ENCODE measurements at regions not wholly inside any gene's neighbourhood (a gene's known extent, or its start where the extent isn't known, plus 50 kb on each side); places are given as distances from the start of the nearest gene placed in this dataset.
"Not testable (repeated sequence)": the region's sequence is repeated elsewhere in the genome, so short reads cannot be mapped to it uniquely, and the experiment has no call there.

- not testable (repeated sequence) for H3K18ac ChIP-seq (ENCODE audit: low read length); H2BK120ac ChIP-seq (ENCODE audit: insufficient read depth, low read length, poor library complexity); H3K4me1 ChIP-seq (ENCODE audit: control insufficient read depth in 1 of 2, insufficient read depth in 2 of 2, low read length in 2 of 2); H3K9ac ChIP-seq (ENCODE audit: low read length); H4K8ac ChIP-seq (ENCODE audit: low read depth, low read length); H2BK5ac ChIP-seq (ENCODE audit: low read depth, low read length, poor library complexity); H4K91ac ChIP-seq (ENCODE audit: low read depth, low read length); H3K36me3 ChIP-seq (ENCODE audit: control insufficient read depth in 1 of 2, insufficient read depth in 2 of 2, low read length in 2 of 2); H2AFZ ChIP-seq (ENCODE audit: insufficient read depth, low read length, poor library complexity); H3K4me2 ChIP-seq (ENCODE audit: low read length); H3K9me3 ChIP-seq (ENCODE audit: insufficient read depth, low read depth, low read length); H3K79me2 ChIP-seq (ENCODE audit: control insufficient read depth, insufficient read depth, low read length, poor library complexity); H3K14ac ChIP-seq (ENCODE audit: low read length); DNase-seq; H2BK12ac ChIP-seq (ENCODE audit: low read length); H2AK5ac ChIP-seq (ENCODE audit: low read length); H3K23ac ChIP-seq (ENCODE audit: low read length); H3K4me3 ChIP-seq (ENCODE audit: low read depth, low read length); H3K4ac ChIP-seq (ENCODE audit: low read depth, low read length); H4K12ac ChIP-seq (ENCODE audit: low read depth, low read length); H3K79me1 ChIP-seq (ENCODE audit: low read length); H3K27ac ChIP-seq (ENCODE audit: low read depth, low read length); H3K27me3 ChIP-seq (ENCODE audit: insufficient read depth, low read length)
- no CpG with 5 or more reads among the region's 4 CpGs for WGBS (ENCODE audit: extremely low coverage, insufficient coverage, insufficient read length)
These were observed 747.2 kb downstream of the TTLL7 start for GRCh38 chr1:83251687-83252086.

- H3K79me2 ChIP-seq (ENCODE audit: control insufficient read depth, insufficient read depth, low read length, poor library complexity); H4K91ac ChIP-seq (ENCODE audit: low read depth, low read length); H3K14ac ChIP-seq (ENCODE audit: low read length): not testable (repeated sequence)
These were observed 752.2 kb downstream of the TTLL7 start for GRCh38 chr1:83246780-83247179.

GRCh38 chr1:83244832-83245231, 754.1 kb downstream of the TTLL7 start:
- H3K27ac ChIP-seq (ENCODE audit: low read depth, low read length); H3K4me1 ChIP-seq (ENCODE audit: control insufficient read depth in 1 of 2, insufficient read depth in 2 of 2, low read length in 2 of 2); H3K36me3 ChIP-seq (ENCODE audit: control insufficient read depth in 1 of 2, insufficient read depth in 2 of 2, low read length in 2 of 2); H3K23ac ChIP-seq (ENCODE audit: low read length); H3K14ac ChIP-seq (ENCODE audit: low read length); H4K8ac ChIP-seq (ENCODE audit: low read depth, low read length); H4K12ac ChIP-seq (ENCODE audit: low read depth, low read length); H2BK120ac ChIP-seq (ENCODE audit: insufficient read depth, low read length, poor library complexity); H3K9ac ChIP-seq (ENCODE audit: low read length); H4K91ac ChIP-seq (ENCODE audit: low read depth, low read length); H2BK5ac ChIP-seq (ENCODE audit: low read depth, low read length, poor library complexity); H3K4me2 ChIP-seq (ENCODE audit: low read length); H3K18ac ChIP-seq (ENCODE audit: low read length); H3K27me3 ChIP-seq (ENCODE audit: insufficient read depth, low read length); H3K79me1 ChIP-seq (ENCODE audit: low read length); H3K9me3 ChIP-seq (ENCODE audit: insufficient read depth, low read depth, low read length); H2AFZ ChIP-seq (ENCODE audit: insufficient read depth, low read length, poor library complexity); H3K4ac ChIP-seq (ENCODE audit: low read depth, low read length); H3K79me2 ChIP-seq (ENCODE audit: control insufficient read depth, insufficient read depth, low read length, poor library complexity); H2AK5ac ChIP-seq (ENCODE audit: low read length); H3K4me3 ChIP-seq (ENCODE audit: low read depth, low read length); H2BK12ac ChIP-seq (ENCODE audit: low read length): not testable (repeated sequence)
- DNase-seq, result peak; percentile 2 to 3

More at GRCh38 chr1:83246780-83247179, 752.2 kb downstream of the TTLL7 start:
- DNase-seq; H3K23ac ChIP-seq (ENCODE audit: low read length); H3K79me1 ChIP-seq (ENCODE audit: low read length); H3K18ac ChIP-seq (ENCODE audit: low read length); H3K4me1 ChIP-seq (ENCODE audit: control insufficient read depth in 1 of 2, insufficient read depth in 2 of 2, low read length in 2 of 2); H2BK120ac ChIP-seq (ENCODE audit: insufficient read depth, low read length, poor library complexity); H3K9me3 ChIP-seq (ENCODE audit: insufficient read depth, low read depth, low read length); H4K12ac ChIP-seq (ENCODE audit: low read depth, low read length); H3K36me3 ChIP-seq (ENCODE audit: control insufficient read depth in 1 of 2, insufficient read depth in 2 of 2, low read length in 2 of 2); H2AK5ac ChIP-seq (ENCODE audit: low read length); H3K4me2 ChIP-seq (ENCODE audit: low read length); H4K8ac ChIP-seq (ENCODE audit: low read depth, low read length); H2BK12ac ChIP-seq (ENCODE audit: low read length); H3K27ac ChIP-seq (ENCODE audit: low read depth, low read length); H3K27me3 ChIP-seq (ENCODE audit: insufficient read depth, low read length); H3K9ac ChIP-seq (ENCODE audit: low read length); H3K4me3 ChIP-seq (ENCODE audit: low read depth, low read length); H3K4ac ChIP-seq (ENCODE audit: low read depth, low read length); H2AFZ ChIP-seq (ENCODE audit: insufficient read depth, low read length, poor library complexity); H2BK5ac ChIP-seq (ENCODE audit: low read depth, low read length, poor library complexity): not testable (repeated sequence)
- no CpG with 5 or more reads among the region's 3 CpGs for WGBS (ENCODE audit: extremely low coverage, insufficient coverage, insufficient read length)

DNA sequence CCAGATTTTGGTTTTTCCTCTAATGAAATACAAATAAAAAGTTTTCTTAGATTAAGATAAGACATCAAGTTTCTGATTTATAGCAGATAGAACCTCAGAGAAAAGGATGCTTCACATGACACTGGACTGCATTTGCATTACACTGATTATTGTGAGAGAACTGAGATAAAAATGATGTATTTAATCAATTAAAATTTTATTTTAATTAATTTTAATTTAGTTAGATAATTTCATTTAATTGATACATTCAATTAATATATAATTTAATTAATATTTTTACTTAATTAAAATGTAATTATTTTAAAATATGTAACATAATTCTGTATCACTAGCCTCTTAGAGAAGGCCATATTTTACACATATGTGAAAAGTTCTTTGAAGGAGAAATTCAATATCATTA, 759.4 kb downstream of the TTLL7 start:
- H3K4me1 ChIP-seq (ENCODE audit: control insufficient read depth in 1 of 2, insufficient read depth in 2 of 2, low read length in 2 of 2), result not testable (repeated sequence)

GRCh38 chr1:83238654-83239053, 760.3 kb downstream of the TTLL7 start:
- not testable (repeated sequence) for H3K79me2 ChIP-seq (ENCODE audit: control insufficient read depth, insufficient read depth, low read length, poor library complexity); H3K4ac ChIP-seq (ENCODE audit: low read depth, low read length); H3K27ac ChIP-seq (ENCODE audit: low read depth, low read length); H3K4me3 ChIP-seq (ENCODE audit: low read depth, low read length); H3K14ac ChIP-seq (ENCODE audit: low read length); H2BK120ac ChIP-seq (ENCODE audit: insufficient read depth, low read length, poor library complexity); H4K91ac ChIP-seq (ENCODE audit: low read depth, low read length); H3K9me3 ChIP-seq (ENCODE audit: insufficient read depth, low read depth, low read length); H2BK12ac ChIP-seq (ENCODE audit: low read length); H3K79me1 ChIP-seq (ENCODE audit: low read length); H3K9ac ChIP-seq (ENCODE audit: low read length); H4K12ac ChIP-seq (ENCODE audit: low read depth, low read length); DNase-seq; H2AK5ac ChIP-seq (ENCODE audit: low read length); H3K4me1 ChIP-seq (ENCODE audit: control insufficient read depth in 1 of 2, insufficient read depth in 2 of 2, low read length in 2 of 2); H3K23ac ChIP-seq (ENCODE audit: low read length); H2BK5ac ChIP-seq (ENCODE audit: low read depth, low read length, poor library complexity); H3K4me2 ChIP-seq (ENCODE audit: low read length); H3K36me3 ChIP-seq (ENCODE audit: control insufficient read depth in 1 of 2, insufficient read depth in 2 of 2, low read length in 2 of 2); H3K27me3 ChIP-seq (ENCODE audit: insufficient read depth, low read length); H2AFZ ChIP-seq (ENCODE audit: insufficient read depth, low read length, poor library complexity); H3K18ac ChIP-seq (ENCODE audit: low read length); H4K8ac ChIP-seq (ENCODE audit: low read depth, low read length)

More for the DNA sequence above, 759.4 kb downstream of the TTLL7 start:
- not testable (repeated sequence) for H4K12ac ChIP-seq (ENCODE audit: low read depth, low read length); H3K9ac ChIP-seq (ENCODE audit: low read length); H3K18ac ChIP-seq (ENCODE audit: low read length); H4K91ac ChIP-seq (ENCODE audit: low read depth, low read length); H2BK12ac ChIP-seq (ENCODE audit: low read length); H2BK120ac ChIP-seq (ENCODE audit: insufficient read depth, low read length, poor library complexity); H3K27me3 ChIP-seq (ENCODE audit: insufficient read depth, low read length); H3K9me3 ChIP-seq (ENCODE audit: insufficient read depth, low read depth, low read length); H3K79me2 ChIP-seq (ENCODE audit: control insufficient read depth, insufficient read depth, low read length, poor library complexity); H4K8ac ChIP-seq (ENCODE audit: low read depth, low read length); H3K4me2 ChIP-seq (ENCODE audit: low read length); H2AFZ ChIP-seq (ENCODE audit: insufficient read depth, low read length, poor library complexity); H3K4me3 ChIP-seq (ENCODE audit: low read depth, low read length); H3K14ac ChIP-seq (ENCODE audit: low read length); H3K79me1 ChIP-seq (ENCODE audit: low read length); DNase-seq; H2BK5ac ChIP-seq (ENCODE audit: low read depth, low read length, poor library complexity); H2AK5ac ChIP-seq (ENCODE audit: low read length); H3K36me3 ChIP-seq (ENCODE audit: control insufficient read depth in 1 of 2, insufficient read depth in 2 of 2, low read length in 2 of 2); H3K23ac ChIP-seq (ENCODE audit: low read length); H3K27ac ChIP-seq (ENCODE audit: low read depth, low read length); H3K4ac ChIP-seq (ENCODE audit: low read depth, low read length)
